GM18868 (cell line): ENCODE measurements at regions not wholly inside any gene's neighbourhood (a gene's known extent, or its start where the extent isn't known, plus 50 kb on each side); places are given as distances from the start of the nearest gene placed in this dataset.
A peak's percentile ranks its signal among the peaks of the same experiment; 100 is the strongest.

Experiments
- ATAC-seq: cut with Tn5 transposase; IDR thresholded peaks from one replicate; pipeline ENCODE4 v1.9.1; 2021; ENCODE audit warnings: mild to moderate bottlenecking, moderate library complexity; ENCODE audit not compliant: unreplicated experiment

- no peak for ATAC-seq
Measured at GRCh38 chr6:98274691-98275090, 559.7 kb upstream of the POU3F2 start.

DNA sequence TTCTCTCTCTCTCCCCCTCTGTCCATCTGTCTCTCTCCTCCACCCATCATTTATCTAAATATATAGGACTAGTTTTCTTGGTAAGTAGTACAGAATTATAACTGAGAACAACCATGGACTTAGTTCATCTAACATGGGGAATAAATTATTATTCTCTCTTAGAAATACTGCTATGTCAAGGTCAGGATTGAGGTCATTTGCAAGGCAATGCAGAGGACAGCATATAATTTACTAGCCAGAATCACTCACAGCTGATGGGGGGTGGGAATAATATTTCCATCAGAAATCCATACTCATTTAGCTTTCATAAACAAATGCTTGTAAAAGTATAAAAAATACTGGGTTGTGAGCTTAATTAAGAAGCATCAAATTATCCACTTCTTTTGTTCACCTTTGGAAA is 553.9 kb upstream of the POU3F2 start:
- no peak for ATAC-seq

GRCh38 chr6:98286620-98287019 is 547.8 kb upstream of the POU3F2 start:
- ATAC-seq = no peak

DNA sequence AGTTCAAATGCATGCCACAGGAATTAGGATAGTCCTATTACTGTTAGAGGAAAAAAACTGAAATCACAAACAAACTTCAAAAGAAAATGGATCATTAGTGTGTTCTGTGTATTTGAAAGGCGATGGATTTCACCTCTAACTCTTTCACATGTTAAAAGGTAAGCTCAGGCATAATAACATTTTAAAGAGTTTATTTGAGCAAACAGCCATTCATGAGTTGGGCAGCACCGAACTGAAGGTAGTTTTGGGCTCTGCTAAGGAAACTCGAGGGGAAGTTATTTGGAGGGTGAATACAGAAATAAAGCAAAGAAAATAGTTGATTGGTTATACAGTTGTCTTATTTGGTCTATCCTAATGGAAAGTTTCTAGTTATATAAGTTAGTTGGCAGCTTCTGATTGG is 546.5 kb upstream of the POU3F2 start:
- ATAC-seq = no peak

DNA sequence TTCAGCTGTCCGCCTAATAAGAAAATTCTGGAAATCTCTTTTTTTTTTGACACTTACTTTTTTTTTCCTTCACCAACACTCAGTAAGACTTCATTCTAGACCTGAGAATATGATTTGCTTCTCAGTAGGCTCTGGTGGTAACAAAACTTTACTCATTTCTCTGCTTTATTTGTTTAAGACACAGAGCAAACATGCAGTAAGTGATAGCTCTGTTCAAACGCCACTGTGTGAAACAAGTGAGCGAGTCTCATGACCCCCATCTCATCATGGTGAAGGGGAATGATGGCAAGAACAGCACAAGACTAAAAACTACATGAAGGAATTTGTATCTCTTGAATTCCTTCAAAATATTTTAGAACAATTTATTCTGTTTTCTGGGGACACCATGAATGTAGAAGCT is 541.6 kb upstream of the POU3F2 start:
- no peak for ATAC-seq

DNA sequence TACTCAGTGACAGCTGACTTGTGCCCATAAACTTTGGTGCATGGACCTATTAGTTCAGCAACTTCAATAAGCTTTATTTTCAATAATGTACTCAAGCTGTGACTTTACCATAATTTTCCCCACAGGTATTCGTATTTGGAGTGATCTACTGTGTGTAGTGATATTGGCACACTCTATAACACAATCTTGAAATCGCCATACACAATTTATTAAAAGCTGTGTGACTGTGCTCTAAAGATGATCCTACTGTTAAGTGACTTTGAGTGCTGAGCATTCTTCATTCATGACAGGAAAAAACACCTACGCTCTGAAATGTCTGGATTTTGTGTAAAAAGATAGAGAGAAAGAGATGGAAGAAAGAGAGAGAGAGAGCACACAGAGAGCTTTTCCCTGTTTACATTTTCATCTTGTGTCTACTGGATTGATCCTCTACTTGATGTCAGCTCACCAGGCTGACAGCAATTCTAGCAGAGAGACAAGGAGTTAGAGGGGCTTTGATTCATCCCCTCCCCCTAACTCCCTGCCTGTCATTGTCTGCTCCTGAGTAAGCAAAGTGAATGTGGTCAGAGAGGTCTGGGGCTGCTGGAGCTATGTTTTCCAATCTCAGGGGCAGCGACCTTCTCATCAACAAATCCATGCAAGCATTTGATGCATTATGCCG is 538.7 kb upstream of the POU3F2 start:
- no peak for ATAC-seq

DNA sequence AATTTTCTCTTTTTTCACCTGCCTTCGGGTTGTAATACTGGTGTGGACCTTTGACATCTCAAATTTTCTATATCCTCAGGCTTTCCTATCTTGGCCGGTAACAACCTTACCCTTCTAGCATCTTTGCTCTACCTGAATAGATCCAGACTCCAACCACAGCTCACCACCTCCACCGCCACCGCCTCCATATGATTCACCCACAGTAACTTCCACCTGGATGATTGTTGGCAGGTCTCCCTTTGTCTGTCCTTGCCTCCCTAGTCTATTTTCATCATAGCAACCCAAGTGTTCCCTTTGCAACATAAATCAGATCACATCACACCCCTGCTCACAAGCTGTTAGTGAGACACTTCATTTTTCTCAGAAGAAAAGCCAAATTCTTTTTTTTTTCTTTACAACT is 525.8 kb upstream of the POU3F2 start:
- ATAC-seq = no peak

GRCh38 chr6:98310443-98310842 is 523.9 kb upstream of the POU3F2 start:
- no peak for ATAC-seq

DNA sequence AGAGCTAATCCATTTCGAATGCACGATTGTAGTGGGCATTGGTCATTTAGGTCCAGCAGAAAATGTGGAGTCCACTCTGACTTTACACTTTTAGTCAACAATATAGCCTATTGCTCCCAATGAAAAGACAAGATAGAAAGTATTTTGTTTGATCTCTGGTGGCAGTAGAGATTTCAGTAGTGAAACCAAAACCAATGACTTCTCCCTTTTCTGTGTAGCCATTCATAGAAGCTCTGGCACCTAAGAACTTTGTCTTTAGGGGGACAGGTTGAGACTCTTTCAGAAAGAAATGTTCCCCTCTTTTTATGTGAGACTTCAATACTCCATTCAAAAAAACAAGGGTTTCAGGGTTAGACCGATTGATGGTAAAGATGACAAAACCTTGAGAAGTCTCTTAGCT is 510.8 kb upstream of the POU3F2 start:
- peak; percentile 97 for ATAC-seq

DNA sequence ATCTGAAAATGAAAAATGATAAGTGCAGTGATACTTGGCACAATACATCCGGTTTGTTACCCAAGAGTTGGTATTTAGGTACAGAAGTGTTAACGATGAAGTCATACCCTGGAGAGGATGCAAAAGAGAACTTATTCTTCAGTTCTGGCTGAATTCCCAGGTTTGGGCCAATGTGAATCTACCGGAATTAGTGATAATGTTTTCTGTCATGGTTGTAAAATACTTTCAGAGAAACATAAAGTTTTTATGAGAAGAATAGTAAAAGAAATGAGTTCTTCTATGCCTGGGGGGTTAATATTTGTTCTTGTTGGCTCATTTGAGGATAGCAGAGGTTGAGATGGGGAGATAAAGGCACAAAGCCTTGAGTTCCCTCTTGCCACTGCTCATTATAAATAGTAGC is 509.9 kb upstream of the POU3F2 start:
- ATAC-seq = no peak

GRCh38 chr6:98325366-98325765 is 509.0 kb upstream of the POU3F2 start:
- ATAC-seq = no peak

DNA sequence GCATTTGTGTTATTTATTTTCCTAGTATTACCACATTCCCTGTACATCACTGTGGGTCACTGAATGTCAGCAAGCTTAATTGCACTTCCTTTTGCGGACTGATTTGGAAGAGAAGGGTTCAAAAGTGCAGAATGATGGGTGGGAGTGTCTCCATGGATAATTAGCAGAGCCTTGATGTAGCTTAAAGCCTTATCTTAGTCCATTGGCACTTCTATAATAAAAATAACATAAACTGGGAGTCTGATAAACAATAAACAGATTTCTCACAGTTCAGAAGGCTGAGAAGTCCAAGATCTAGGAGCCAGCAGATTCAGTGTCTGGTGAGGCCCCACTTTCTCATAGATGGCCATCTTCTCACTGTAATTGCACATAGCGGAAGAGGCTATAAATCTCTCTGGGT is 501.1 kb upstream of the POU3F2 start:
- no peak for ATAC-seq

- no peak for ATAC-seq
Measured at GRCh38 chr6:98335594-98335993, 498.8 kb upstream of the POU3F2 start.

DNA sequence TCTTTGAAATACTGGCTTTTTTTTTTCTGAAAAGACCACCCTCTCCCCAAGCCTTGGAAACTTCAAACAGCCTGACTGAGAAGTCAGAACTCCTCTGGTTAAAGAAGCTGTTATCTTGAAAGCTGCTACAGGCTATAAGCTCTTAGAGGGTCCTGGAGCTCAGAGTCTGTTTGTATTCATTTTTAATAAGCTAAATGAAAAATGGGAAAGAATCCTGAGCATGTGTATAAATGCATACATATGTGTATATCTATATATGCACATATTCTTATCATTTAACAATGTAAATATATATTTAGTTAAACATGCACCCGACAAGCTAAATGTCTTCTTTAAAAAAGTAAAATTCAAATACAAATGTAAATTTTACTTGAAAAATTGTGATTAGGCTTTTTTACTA is 494.9 kb upstream of the POU3F2 start:
- no peak for ATAC-seq

DNA sequence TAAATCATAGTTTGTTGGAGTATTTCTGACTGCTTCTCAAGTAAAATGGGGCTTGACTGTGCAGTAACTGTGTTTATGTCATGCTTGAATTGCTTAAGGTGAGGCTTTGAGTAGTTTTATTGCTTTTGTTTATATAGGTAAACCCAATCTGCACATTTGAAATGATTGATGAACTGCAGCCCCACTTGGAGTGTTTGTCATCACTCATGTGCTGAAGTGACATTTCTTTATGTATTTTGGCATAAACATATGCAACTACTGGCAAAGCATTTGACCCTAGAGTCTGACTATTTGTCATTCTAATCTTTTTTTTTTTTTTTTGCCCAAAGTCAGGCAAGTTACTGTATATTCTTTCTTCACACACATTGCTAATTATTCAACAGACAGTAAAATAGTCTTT is 491.4 kb upstream of the POU3F2 start:
- ATAC-seq = no peak

DNA sequence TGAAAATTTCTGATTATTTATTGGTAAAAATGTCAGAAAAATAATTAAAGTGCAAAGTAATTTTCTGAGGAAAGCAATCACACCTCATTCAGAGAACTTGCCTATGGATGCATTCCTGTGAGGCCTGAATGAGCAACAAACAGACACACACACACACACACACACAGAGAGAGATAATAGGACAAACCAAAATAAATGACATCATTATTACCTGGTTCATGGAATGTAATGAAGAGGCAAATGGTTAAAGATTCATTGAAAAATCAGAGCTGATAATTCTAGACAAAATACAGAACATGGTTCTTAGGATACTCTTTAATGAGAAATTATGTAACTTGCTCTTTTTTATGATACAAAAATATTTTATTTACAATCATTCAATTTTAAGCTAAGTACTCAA is 490.6 kb upstream of the POU3F2 start:
- no peak for ATAC-seq

GRCh38 chr6:98352348-98352747 is 482.0 kb upstream of the POU3F2 start:
- no peak for ATAC-seq

DNA sequence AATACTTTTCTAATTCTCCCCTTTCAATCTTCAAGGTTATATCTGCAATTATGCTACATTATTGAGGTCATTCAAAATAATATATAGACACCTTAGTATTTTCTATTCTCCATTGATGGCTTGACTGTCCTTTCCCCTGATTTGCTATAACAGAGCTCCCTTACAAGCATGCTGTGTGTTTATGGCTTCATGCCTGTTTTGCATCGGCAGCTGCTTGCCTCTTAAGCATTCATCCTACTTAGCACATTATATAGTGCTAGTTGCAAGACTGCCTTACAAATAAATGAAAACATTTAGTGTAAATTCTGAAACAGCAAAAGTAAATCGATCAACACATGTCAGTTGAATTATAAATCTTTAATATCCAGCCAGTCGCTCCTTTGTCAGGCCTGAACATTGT is 476.2 kb upstream of the POU3F2 start:
- ATAC-seq = no peak

DNA sequence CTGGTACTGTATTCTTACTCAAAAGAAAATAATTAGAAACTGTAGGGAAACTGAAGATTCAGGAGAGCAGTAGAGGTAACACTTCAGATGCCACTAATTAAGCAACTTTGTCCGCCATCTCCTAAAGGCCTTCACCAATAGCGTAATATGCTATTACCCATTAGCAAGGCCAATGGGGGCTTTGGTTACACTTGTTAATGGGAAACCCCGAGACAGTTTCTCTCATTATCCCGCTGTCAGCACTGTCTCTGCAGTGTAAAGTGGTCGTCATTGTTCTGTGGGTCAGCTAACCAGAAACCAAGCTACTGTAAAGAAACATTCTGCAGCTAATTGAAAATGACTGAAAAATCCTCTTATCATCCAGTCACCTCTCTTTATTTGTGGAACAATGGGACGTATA is 468.0 kb upstream of the POU3F2 start:
- no peak for ATAC-seq

- ATAC-seq = no peak
Measured at GRCh38 chr6:98380589-98380988, 453.8 kb upstream of the POU3F2 start.

- no peak for ATAC-seq
Measured at GRCh38 chr6:98382246-98382645, 452.1 kb upstream of the POU3F2 start.

DNA sequence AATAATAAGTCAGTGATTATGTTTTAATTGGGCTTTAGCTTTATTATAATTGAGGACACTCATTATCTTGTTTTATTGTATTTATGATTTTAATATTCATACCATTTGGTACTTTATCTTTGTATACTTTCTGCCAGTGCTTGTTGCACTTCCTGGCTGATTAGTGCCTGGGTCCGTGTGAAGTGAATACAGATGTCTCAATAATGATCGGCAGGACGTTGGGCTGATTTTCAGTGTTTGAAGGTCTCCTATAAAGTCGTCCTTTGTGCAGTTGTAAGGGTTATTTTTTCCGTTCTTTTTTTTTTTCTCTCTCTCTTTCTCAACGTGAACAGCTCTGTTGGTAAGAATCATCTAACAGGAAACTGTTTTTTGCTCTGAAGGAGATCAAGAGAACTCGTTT is 450.0 kb upstream of the POU3F2 start:
- no peak for ATAC-seq

GRCh38 chr6:98384801-98385200 is 449.6 kb upstream of the POU3F2 start:
- ATAC-seq = no peak
